ENCODE measurements at regions not wholly inside any gene's neighbourhood (a gene's known extent, or its start where the extent isn't known, plus 50 kb on each side); places are given as distances from the start of the nearest gene placed in this dataset.
A peak's percentile ranks its signal among the peaks of the same experiment; 100 is the strongest.

DNA sequence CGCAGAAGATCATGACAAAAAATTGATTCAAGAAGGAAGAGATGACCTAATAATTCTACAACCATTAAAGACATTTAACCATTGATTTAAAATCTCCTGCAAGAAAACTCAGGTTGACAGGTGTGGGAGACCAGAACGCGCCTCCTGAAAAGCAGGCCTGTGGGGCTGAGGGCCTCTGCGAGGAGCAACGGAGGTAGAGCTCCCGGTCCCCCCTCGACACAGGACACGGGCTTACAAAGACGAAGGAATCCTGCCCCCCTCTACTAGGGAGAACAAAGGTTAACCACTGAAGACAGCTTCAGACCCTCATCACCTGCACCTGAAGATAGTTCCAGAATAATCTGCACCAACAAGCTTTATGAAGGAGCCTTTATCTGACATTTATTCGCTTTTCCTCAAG is 55.9 kb upstream of the INPP5A start:
- TF ChIP-seq, protein P1, sequence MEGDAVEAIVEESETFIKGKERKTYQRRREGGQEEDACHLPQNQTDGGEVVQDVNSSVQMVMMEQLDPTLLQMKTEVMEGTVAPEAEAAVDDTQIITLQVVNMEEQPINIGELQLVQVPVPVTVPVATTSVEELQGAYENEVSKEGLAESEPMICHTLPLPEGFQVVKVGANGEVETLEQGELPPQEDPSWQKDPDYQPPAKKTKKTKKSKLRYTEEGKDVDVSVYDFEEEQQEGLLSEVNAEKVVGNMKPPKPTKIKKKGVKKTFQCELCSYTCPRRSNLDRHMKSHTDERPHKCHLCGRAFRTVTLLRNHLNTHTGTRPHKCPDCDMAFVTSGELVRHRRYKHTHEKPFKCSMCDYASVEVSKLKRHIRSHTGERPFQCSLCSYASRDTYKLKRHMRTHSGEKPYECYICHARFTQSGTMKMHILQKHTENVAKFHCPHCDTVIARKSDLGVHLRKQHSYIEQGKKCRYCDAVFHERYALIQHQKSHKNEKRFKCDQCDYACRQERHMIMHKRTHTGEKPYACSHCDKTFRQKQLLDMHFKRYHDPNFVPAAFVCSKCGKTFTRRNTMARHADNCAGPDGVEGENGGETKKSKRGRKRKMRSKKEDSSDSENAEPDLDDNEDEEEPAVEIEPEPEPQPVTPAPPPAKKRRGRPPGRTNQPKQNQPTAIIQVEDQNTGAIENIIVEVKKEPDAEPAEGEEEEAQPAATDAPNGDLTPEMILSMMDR (conservative IDR thresholded peaks at IDR 0.05), result no peak
- Mint-ChIP-seq H3K36me3 (no peaks in the 10 kb centered on the region), H3K27me3 (peaks cover 20% of the 10 kb centered on the region), H3K4me1 (ENCODE audit: unreplicated experiment) (peaks cover 14% of the 10 kb centered on the region), H3K9me3 (peaks cover 6% of the 10 kb centered on the region), H3K4me3 (no peak overlapping the region), H3K27ac (peak overlapping the region; percentile 25)
- no peak for DNase-seq (ENCODE audit: extremely low spot score, unreplicated experiment)

DNA sequence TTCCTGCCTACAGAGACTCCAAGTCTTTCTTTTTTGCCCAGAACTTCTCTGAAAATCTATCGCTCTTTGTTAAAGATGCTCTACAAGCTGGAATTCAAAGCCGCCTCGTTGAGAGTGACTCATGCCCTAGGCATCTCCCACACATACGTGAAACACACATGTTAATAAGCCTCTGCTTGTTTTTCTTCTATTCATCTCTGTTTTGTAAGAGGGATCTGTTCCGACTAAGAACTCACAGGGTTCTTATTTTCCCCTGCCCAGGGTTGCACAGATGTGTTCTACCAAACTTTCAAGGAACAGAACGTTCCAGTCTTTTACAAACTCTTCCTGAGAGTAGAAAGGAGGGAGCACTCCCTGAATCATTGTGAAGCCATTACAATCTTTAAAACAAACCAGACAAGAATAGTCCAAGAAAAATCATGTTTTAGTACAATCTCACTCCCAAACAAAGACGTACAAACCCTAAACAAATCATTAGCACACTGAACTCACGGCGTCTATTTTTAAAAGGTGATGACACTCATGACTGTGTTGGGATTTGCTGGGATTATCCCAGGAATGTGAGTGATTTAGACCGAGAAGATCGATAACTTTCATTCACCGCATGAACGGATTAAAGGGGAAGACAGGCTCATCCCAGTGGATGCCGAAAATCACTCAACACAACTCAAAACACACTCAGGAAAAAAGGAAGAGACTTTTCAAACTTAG is 55.3 kb upstream of the INPP5A start:
- Mint-ChIP-seq H3K9me3 (peaks cover 6% of the 10 kb centered on the region), H3K27ac (peak overlapping the region; percentile 25), H3K27me3 (peaks cover 20% of the 10 kb centered on the region), H3K4me3 (no peak overlapping the region), H3K36me3 (no peaks in the 10 kb centered on the region), H3K4me1 (ENCODE audit: unreplicated experiment) (peaks cover 14% of the 10 kb centered on the region)
- DNase-seq (ENCODE audit: extremely low spot score, unreplicated experiment), result no peak
- TF ChIP-seq, protein P1 (conservative IDR thresholded peaks at IDR 0.05), result no peak

DNA sequence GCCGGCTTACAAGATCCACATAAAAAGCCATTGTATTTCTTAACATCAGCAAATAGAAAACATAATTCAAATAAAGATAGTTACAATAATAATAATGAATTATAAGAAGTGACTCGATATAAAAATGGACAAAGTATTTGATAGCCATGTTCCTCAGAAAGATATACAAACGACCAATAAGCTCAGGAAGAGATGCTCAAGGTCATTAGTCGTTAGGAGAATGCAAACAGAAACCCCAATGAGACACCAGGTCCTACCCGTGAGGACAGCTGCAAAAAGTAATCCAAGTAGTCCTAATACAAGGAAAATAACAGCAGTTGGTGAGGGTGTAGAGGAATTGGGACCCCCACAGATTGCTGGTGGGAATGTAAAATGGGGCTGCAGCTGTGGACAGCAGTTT is 54.2 kb upstream of the INPP5A start:
- TF ChIP-seq, protein P1 (conservative IDR thresholded peaks at IDR 0.05), result no peak
- no peak overlapping the region for H3K4me3 Mint-ChIP-seq
- no peak for DNase-seq (ENCODE audit: extremely low spot score, unreplicated experiment)
- H3K9me3 Mint-ChIP-seq, result peaks cover 6% of the 10 kb centered on the region
- no peak overlapping the region for H3K27ac Mint-ChIP-seq
- H3K4me1 Mint-ChIP-seq (ENCODE audit: unreplicated experiment), result peaks cover 14% of the 10 kb centered on the region
- H3K36me3 Mint-ChIP-seq, result no peaks in the 10 kb centered on the region
- H3K27me3 Mint-ChIP-seq, result peaks cover 20% of the 10 kb centered on the region

DNA sequence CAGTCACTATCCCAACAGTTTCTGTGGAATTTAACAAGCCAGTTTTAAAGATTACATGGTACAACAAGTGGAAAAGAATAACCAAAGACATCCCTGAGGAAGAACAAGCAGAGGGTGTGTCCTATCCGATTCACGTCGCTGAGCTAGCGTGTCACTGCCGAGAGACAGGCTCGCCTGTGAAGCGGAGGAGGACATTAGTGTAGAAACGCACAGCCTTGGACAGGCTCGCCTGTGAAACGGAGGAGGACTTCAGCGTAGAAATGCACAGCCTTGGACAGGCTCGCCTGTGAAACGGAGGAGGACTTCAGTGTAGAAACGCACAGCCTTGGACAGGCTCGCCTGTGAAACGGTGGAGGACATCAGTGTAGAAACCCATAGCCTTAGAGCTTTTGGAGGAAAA is 52.7 kb upstream of the INPP5A start:
- no peak overlapping the region for H3K4me3 Mint-ChIP-seq
- H3K27ac Mint-ChIP-seq, result no peak overlapping the region
- no peak for DNase-seq (ENCODE audit: extremely low spot score, unreplicated experiment)
- peaks cover 14% of the 10 kb centered on the region for H3K4me1 Mint-ChIP-seq (ENCODE audit: unreplicated experiment)
- H3K36me3 Mint-ChIP-seq, result no peaks in the 10 kb centered on the region
- peaks cover 6% of the 10 kb centered on the region for H3K9me3 Mint-ChIP-seq
- peaks cover 18% of the 10 kb centered on the region for H3K27me3 Mint-ChIP-seq
- TF ChIP-seq, protein P1 (conservative IDR thresholded peaks at IDR 0.05), result no peak

DNA sequence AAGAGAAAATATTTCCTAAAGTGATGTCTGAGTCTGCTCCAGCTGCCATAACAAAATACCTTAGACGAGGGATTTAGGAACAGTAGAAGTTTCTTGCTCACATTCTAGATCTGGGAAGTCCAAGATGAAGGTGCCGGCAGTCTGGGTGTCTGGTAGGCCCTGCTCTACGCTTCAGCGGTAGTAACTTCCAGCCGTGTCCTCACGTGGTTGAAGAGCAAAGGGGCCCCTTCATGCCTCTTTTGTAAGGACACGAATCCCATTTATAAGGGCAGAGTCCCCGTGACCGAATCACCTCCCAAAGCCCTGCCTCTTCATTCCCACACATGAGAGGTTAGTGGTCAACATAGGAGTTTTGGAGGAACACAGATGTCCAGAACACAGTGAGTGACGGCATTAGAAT is 52.2 kb upstream of the INPP5A start:
- Mint-ChIP-seq H3K27me3 (peaks cover 17% of the 10 kb centered on the region), H3K4me1 (ENCODE audit: unreplicated experiment) (peaks cover 14% of the 10 kb centered on the region), H3K27ac (no peak overlapping the region), H3K36me3 (no peaks in the 10 kb centered on the region), H3K4me3 (no peak overlapping the region), H3K9me3 (peaks cover 6% of the 10 kb centered on the region)
- no peak for DNase-seq (ENCODE audit: extremely low spot score, unreplicated experiment)
- TF ChIP-seq, protein P1 (conservative IDR thresholded peaks at IDR 0.05), result no peak
